Heart left ventricle (tissue), 16 donors: ENCODE measurements at regions not wholly inside any gene's neighbourhood (a gene's known extent, or its start where the extent isn't known, plus 50 kb on each side); places are given as distances from the start of the nearest gene placed in this dataset.

Source experiments
- ATAC-seq, 4 donors: fragments of 200-7000 bp; cut with Tn5 transposase; one replicate each; pipeline ENCODE4 v1.9.1; 2020 to 2022; ENCODE audit warnings: moderate library complexity in 4 of 4, mild to moderate bottlenecking in 3 of 4, moderate number of reproducible peaks in 1 of 4
- DNase-seq, 5 donors: peaks; one replicate each; pipeline ENCODE4 v3.0.0-alpha.2; 2020
- H3K27ac ChIP-seq, 12 donors: fragments of 200-600 bp; sonication (generic) in 4 of 12; one replicate each; pipeline versions ENCODE4 v1.5.0 to v1.8.0; 2016 to 2022; ENCODE audit warnings: mild to moderate bottlenecking in 2 of 12
- H3K27me3 ChIP-seq, 9 donors: fragments of 200-600 bp; sonication (generic) in 2 of 9; one replicate each; pipeline versions ENCODE4 v1.5.1 to v1.8.0; 2016 to 2022; ENCODE audit warnings: mild to moderate bottlenecking in 3 of 9
- H3K36me3 ChIP-seq, 9 donors: fragments of 200-600 bp; sonication (generic) in 2 of 9; one replicate each; pipeline versions ENCODE4 v1.5.0 to v1.8.0; 2018 to 2022; ENCODE audit warnings: mild to moderate bottlenecking in 2 of 9
- H3K4me1 ChIP-seq, 12 donors: fragments of 200-600 bp; sonication (generic) in 4 of 12; one replicate each; pipeline versions ENCODE4 v1.5.0 to v1.8.0; 2016 to 2022; ENCODE audit warnings: mild to moderate bottlenecking in 3 of 12
- H3K4me3 ChIP-seq, 12 donors: fragments of 200-600 bp; sonication (generic) in 4 of 12; one replicate each; pipeline versions ENCODE4 v1.5.0 to v1.8.0; 2017 to 2022; ENCODE audit warnings: mild to moderate bottlenecking in 9 of 12, moderate library complexity in 4 of 12
- H3K9me3 ChIP-seq, 12 donors: fragments of 200-600 bp; sonication (generic) in 4 of 12; one replicate each; pipeline versions ENCODE4 v1.5.0 to v1.8.0; 2016 to 2022; ENCODE audit warnings: mild to moderate bottlenecking in 1 of 12
- CTCF ChIP-seq, 12 donors: fragments of 200-600 bp; sonication (generic) in 4 of 12; IDR thresholded peaks; one replicate each; pipeline versions ENCODE4 v1.5.0 to v1.8.0; 2018 to 2022; ENCODE audit warnings: antibody characterized with exemption in 12 of 12, mild to moderate bottlenecking in 5 of 12
- POLR2A ChIP-seq, 2 donors: fragments of 450-650 bp; IDR thresholded peaks; one replicate each; pipeline ENCODE4 v1.6.1; 2017; ENCODE audit warnings: antibody characterized with exemption in 2 of 2, mild to moderate bottlenecking in 2 of 2, moderate library complexity in 2 of 2
- WGBS, 4 donors: extraction: QIAGEN DNeasy Blood & Tissue Kit in 2 of 4; methylation state at CpG; one replicate each; pipeline versions ENCODE4 v1.1.5 to v1.1.7; 2013 to 2018; 5-methylcytosine and 5-hydroxymethylcytosine counted together
- intact Hi-C, 10 donors: fragments of 100-400 bp; cut with DNase I; formaldehyde crosslinking; loops; one replicate each; pipeline versions ENCODE4 v1.11.1 to v1.14.2; 2022
- donor health status: ischemic (EF 13 %, LVEDD 7.1; RV severe dilation, severe dysfunction).
- donor health status: healthy with polysubstance abuse.
- donor health status: DM: no; HTN: yes; CAD: no.
- donor health status: DM: no; HTN: no; CAD: no.
- donor health status: ischemic (EF 25% LVEDD 6.9; RV normal size, moderate dysfunction).
- donor health status: ischemic (EF 25% LVEDD 5.7; RV mildly dilated, moderate dysfunction).
- donor health status: healthy.
- donor health status: DM: yes; HTN: yes; CAD: no.
- donor health status: ischemic (EF 35%, LVEDD 5.7; RV mildly dilated, moderate dysfunction).
- donor health status: nonischemic (EF 11% LVEDD 7.7; RV severe dilation, severe dysfunction).
- donor health status: DM: yes; HTN: yes; CAD: no.
- donor health status: PGD.
- donor health status: ischemic (EF 29% LVEDD 5.4; RV normal size, mild dysfunction).
- donor health status: nonischemic (EF 23%, LVEDD 6.1; RV moderate dilation, normal function).

DNA sequence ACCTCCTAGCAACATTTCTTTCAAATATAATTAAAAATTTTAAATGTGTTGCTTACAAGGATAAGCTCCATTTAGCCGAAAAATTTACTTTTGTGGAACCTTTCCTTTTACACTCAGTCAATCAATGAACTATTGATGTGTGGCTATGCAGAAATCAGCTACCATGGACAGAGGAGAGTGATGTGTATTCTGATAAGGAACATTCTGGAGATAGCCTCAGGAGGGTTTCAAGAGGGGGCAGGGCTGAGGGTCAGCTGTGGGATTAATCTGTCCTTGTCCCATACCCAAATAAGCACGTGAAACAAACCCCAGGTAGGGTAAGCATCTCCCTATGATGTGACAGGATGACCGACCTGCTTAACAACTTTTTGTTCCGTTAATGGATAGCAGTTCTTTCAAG, 192.6 kb upstream of the PROK2 start:
- Histone ChIP-seq H3K9me3 (no peaks in the 10 kb centered on the region), H3K27ac (no peak overlapping the region), H3K36me3 (no peaks in the 10 kb centered on the region), H3K4me1 (peaks cover 0 to 4% (median 0%) of the 10 kb centered on the region in 12 donors), H3K27me3 (peaks cover 0 to 11% (median 0%) of the 10 kb centered on the region in 9 donors), H3K4me3 (no peak overlapping the region)
- ATAC-seq (no peak), DNase-seq (no peak)
- intact Hi-C loops, result no loop called here
- WGBS, 4 donors, result 66 to 69% (median 67%) methylated on average over 4 of the region's 4 CpGs
- TF ChIP-seq CTCF (IDR thresholded peaks at IDR 0.05) (no peak), POLR2A (IDR thresholded peaks at IDR 0.05) (no peak)

DNA sequence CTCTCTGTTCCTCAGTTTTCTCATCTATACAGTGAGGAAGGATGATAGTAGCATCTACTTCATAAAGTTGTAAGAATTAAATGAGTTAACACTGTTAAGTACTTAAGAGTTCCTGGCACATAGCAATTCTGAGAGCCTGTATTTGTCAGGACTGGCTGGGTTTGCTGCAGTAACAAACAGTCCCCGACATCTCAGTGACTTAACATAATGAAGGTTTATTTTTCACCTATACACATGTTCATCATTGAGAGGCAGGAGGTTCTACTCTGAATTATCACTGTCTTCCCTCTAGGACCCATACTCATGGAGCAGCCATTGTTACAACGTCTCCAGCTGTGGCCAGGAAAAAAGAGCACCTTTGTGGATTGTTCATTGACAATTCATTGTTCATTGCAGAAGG, 190.6 kb upstream of the PROK2 start:
- Histone ChIP-seq H3K9me3 (no peaks in the 10 kb centered on the region), H3K27me3 (peaks cover 0 to 18% (median 0%) of the 10 kb centered on the region in 9 donors), H3K36me3 (no peaks in the 10 kb centered on the region), H3K27ac (no peak overlapping the region), H3K4me1 (no peaks in the 10 kb centered on the region), H3K4me3 (no peak overlapping the region)
- ATAC-seq (no peak), DNase-seq (no peak)
- WGBS, 4 donors, result 89 to 99% (median 98%) methylated on average over 2 of the region's 2 CpGs
- TF ChIP-seq POLR2A (IDR thresholded peaks at IDR 0.05) (no peak), CTCF (IDR thresholded peaks at IDR 0.05) (no peak)
- intact Hi-C loops, result no loop called here

- 83 to 87% (median 84%) methylated on average over 3 of the region's 3 CpGs for WGBS, 4 donors
- TF ChIP-seq CTCF (IDR thresholded peaks at IDR 0.05), result no peak
- TF ChIP-seq POLR2A (IDR thresholded peaks at IDR 0.05), result no peak
- H3K4me3 ChIP-seq, result no peak overlapping the region
- H3K36me3 ChIP-seq, result no peaks in the 10 kb centered on the region
- H3K27me3 ChIP-seq, result peaks cover 0 to 21% (median 0%) of the 10 kb centered on the region in 9 donors
- no peaks in the 10 kb centered on the region for H3K4me1 ChIP-seq
- no peaks in the 10 kb centered on the region for H3K9me3 ChIP-seq
- H3K27ac ChIP-seq, result no peak overlapping the region
- ATAC-seq (no peak), DNase-seq (no peak)
- intact Hi-C loops, result no loop called here
These were observed 189.8 kb upstream of the PROK2 start for GRCh38 chr3:71974786-71975185.

- H3K4me1 ChIP-seq, result no peaks in the 10 kb centered on the region
- peak in 3 of 5 donors; percentile 31 to 60 (median 45) for DNase-seq
- H3K9me3 ChIP-seq, result no peaks in the 10 kb centered on the region
- no peak overlapping the region for H3K27ac ChIP-seq
- no peak overlapping the region for H3K4me3 ChIP-seq
- WGBS, 4 donors, result 50 to 62% (median 57%) methylated on average over 7 of the region's 7 CpGs
- no peaks in the 10 kb centered on the region for H3K36me3 ChIP-seq
- peaks cover 0 to 21% (median 0%) of the 10 kb centered on the region in 9 donors for H3K27me3 ChIP-seq
- TF ChIP-seq POLR2A (IDR thresholded peaks at IDR 0.05), result no peak
- no peak for TF ChIP-seq CTCF (IDR thresholded peaks at IDR 0.05)
- peak in 3 of 4 donors; percentile 22 to 45 (median 36) for ATAC-seq
- intact Hi-C loops, result no loop called here
These were observed 188.5 kb upstream of the PROK2 start for GRCh38 chr3:71973274-71974030.
